WERI-Rb-1 (cell line): ENCODE measurements at regions not wholly inside any gene's neighbourhood (a gene's known extent, or its start where the extent isn't known, plus 50 kb on each side); places are given as distances from the start of the nearest gene placed in this dataset.
A peak's percentile ranks its signal among the peaks of the same experiment; 100 is the strongest.

Experiments used
- DNase-seq: peaks from one replicate; pipeline ENCODE4 v3.0.0-alpha.2; 2020
- H3K27ac ChIP-seq: fragments of 250-450 bp; sonication (Bioruptor Pico); 2 replicates; pipeline ENCODE4 v1.5.1; 2020; ENCODE audit warnings: mild to moderate bottlenecking, moderate library complexity
- H3K27me3 ChIP-seq: fragments of 250-450 bp; sonication (Bioruptor Pico); 2 replicates; pipeline ENCODE4 v1.5.1; 2021; ENCODE audit warnings: mild to moderate bottlenecking, low read depth, moderate library complexity; ENCODE audit not compliant: insufficient read depth, severe bottlenecking
- H3K36me3 ChIP-seq: fragments of 250-450 bp; sonication (Bioruptor Pico); 2 replicates; pipeline ENCODE4 v1.5.1; 2020; ENCODE audit warnings: mild to moderate bottlenecking, moderate library complexity
- H3K4me3 ChIP-seq: 2 replicates; pipeline ENCODE4 v1.5.1; 2011; ENCODE audit warnings: low read depth, mild to moderate bottlenecking, control low read depth, low read length
- H3K9me3 ChIP-seq: fragments of 250-450 bp; sonication (Bioruptor Pico); 2 replicates; pipeline ENCODE4 v1.5.1; 2021; ENCODE audit warnings: mild to moderate bottlenecking, moderate library complexity; ENCODE audit not compliant: severe bottlenecking
- TF ChIP-seq, protein P1 (sequence below): IDR thresholded peaks from 2 replicates; pipeline ENCODE4 v1.5.1; 2011; ENCODE audit warnings: low read depth, mild to moderate bottlenecking, control low read depth, inconsistent platforms, low read length

DNA sequence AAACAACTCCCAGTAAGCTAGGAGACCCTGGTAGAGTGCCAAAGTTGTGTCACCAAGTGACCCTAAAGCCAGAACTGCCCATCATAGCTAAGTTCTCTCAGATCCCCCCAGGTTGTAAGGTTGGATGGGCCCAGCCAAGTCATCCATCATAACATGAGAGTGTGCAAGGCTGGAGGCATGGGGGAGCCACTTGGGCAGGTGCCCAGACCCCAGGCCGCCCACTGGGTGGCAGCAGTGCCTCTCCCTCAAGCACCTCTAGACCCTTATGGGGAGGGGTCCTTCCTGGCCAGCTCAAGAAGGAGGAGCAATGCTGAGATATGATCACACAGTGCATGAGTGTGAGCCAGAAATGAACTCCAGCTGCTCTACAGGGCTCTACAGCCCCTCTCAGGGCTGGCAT is 154.5 kb downstream of the MYLK4 start:
- H3K36me3 ChIP-seq = no peaks in the 10 kb centered on the region
- no peak overlapping the region for H3K4me3 ChIP-seq
- peaks cover 25% of the 10 kb centered on the region for H3K27me3 ChIP-seq
- TF ChIP-seq, protein P1, sequence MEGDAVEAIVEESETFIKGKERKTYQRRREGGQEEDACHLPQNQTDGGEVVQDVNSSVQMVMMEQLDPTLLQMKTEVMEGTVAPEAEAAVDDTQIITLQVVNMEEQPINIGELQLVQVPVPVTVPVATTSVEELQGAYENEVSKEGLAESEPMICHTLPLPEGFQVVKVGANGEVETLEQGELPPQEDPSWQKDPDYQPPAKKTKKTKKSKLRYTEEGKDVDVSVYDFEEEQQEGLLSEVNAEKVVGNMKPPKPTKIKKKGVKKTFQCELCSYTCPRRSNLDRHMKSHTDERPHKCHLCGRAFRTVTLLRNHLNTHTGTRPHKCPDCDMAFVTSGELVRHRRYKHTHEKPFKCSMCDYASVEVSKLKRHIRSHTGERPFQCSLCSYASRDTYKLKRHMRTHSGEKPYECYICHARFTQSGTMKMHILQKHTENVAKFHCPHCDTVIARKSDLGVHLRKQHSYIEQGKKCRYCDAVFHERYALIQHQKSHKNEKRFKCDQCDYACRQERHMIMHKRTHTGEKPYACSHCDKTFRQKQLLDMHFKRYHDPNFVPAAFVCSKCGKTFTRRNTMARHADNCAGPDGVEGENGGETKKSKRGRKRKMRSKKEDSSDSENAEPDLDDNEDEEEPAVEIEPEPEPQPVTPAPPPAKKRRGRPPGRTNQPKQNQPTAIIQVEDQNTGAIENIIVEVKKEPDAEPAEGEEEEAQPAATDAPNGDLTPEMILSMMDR = peak; percentile 95
- DNase-seq = peak; percentile 64
- H3K27ac ChIP-seq = no peak overlapping the region
- H3K9me3 ChIP-seq = no peaks in the 10 kb centered on the region

DNA sequence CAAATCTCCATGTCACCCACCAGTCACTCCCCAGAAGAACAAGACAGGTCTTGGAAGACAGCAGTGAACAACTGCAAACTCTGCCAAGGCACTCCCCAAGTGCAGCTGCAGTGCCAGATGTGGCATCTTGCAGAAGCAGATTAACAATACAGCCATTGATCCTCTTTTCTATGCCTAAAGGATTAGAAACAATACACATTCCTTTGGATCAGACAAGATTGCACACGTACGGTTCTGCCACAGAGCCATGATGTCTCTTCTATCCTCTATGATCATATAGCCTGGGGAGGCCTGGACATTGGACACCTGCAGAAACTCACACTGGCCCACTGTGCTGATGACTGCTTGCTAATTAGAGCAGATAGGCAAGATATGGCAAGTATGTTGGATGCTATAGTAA is 155.9 kb downstream of the MYLK4 start:
- DNase-seq = no peak
- TF ChIP-seq, protein P1 = no peak
- H3K27ac ChIP-seq = no peak overlapping the region
- H3K9me3 ChIP-seq = no peaks in the 10 kb centered on the region
- no peak overlapping the region for H3K4me3 ChIP-seq
- H3K36me3 ChIP-seq = no peaks in the 10 kb centered on the region
- peaks cover 31% of the 10 kb centered on the region for H3K27me3 ChIP-seq

DNA sequence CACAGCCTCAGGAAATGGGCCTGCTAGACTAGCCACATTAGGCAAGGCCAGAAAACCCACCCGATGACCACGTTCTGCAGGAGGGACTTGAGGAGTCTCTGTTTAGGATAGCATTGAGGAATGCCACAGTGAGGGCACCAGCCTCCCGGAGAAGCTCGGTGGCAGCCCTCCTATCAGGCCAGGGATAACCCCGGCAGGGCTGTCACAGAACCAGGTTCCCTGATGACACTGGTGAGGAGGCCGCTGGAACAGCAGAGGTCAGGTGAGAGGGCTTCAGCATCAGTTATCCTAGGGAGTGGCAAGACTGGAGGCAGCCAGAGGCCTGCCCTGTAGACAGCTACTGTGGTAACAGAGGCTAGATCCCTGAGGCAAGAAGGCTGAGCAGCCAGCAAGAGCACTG is 157.6 kb downstream of the MYLK4 start:
- no peaks in the 10 kb centered on the region for H3K36me3 ChIP-seq
- H3K27ac ChIP-seq = no peak overlapping the region
- H3K4me3 ChIP-seq = no peak overlapping the region
- H3K27me3 ChIP-seq = peaks cover 45% of the 10 kb centered on the region
- H3K9me3 ChIP-seq = no peaks in the 10 kb centered on the region
- no peak for DNase-seq
- TF ChIP-seq, protein P1 = no peak

DNA sequence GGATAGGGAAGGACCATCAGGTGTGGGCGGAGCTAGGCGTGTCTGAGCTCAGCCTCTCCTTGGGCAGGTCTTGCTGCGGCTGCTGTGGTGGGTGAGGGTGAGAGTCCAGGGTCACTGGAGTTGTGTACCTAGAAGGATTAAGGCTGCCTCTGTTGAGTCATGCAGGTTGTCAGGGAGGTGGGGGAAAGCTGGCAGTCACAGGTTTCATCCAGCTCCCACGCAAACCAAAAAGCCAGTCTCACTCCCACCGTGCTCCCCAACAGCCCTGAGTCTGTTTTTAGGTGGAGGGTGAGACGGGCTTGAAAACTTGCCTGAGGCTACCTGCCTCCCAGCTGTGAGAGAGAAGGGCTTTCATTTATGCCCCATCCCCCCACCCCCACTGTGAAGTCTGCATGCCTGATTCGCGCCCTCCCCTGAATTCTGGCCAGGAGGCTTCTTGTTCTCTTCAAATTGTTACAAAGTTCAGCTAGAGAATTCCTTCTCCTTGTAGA is 161.5 kb downstream of the MYLK4 start:
- DNase-seq = no peak
- TF ChIP-seq, protein P1 = no peak
- peaks cover 53% of the 10 kb centered on the region for H3K27me3 ChIP-seq
- no peak overlapping the region for H3K4me3 ChIP-seq
- H3K9me3 ChIP-seq = peaks cover 8% of the 10 kb centered on the region
- H3K27ac ChIP-seq = no peak overlapping the region
- no peaks in the 10 kb centered on the region for H3K36me3 ChIP-seq

- Histone ChIP-seq H3K9me3 (peaks cover 8% of the 10 kb centered on the region), H3K27ac (no peak overlapping the region), H3K36me3 (no peaks in the 10 kb centered on the region), H3K27me3 (peaks cover 72% of the 10 kb centered on the region), H3K4me3 (no peak overlapping the region)
- TF ChIP-seq, protein P1 = no peak
- no peak for DNase-seq
These were observed 167.3 kb downstream of the MYLK4 start for GRCh38 chr6:2583459-2583858.

DNA sequence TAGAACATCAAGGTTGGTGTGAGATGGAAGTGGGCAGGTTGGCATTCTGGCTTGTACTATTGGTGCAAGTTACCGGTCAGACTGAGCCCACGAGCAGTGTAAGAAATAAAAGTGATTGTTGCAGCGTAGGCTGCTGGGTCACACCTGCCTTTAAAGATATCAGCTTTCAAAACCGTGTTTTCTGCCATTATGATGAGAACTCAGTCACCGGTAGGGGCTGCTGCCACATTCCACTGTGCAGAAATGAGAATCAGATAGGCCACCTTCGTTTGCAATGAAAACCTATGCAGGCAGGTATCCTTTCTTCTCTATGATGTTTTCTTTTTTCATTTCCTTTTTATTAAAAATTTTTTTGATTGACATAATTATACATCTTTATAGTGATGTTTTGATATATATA is 168.5 kb downstream of the MYLK4 start:
- peaks cover 68% of the 10 kb centered on the region for H3K27me3 ChIP-seq
- no peak overlapping the region for H3K27ac ChIP-seq
- H3K9me3 ChIP-seq = peaks cover 8% of the 10 kb centered on the region
- TF ChIP-seq, protein P1 = no peak
- DNase-seq = no peak
- no peak overlapping the region for H3K4me3 ChIP-seq
- H3K36me3 ChIP-seq = no peaks in the 10 kb centered on the region
